HEK293 (cell line): ENCODE measurements at regions not wholly inside any gene's neighbourhood (a gene's known extent, or its start where the extent isn't known, plus 50 kb on each side); places are given as distances from the start of the nearest gene placed in this dataset.

Source experiments
- CTCF ChIA-PET: fragments of 350-600 bp; formaldehyde crosslinking; extraction: SDS; loops from one replicate; lab custom pipeline; 2021; ENCODE audit warnings: antibody characterized with exemption; lab: Yijun Ruan, JAX
- POLR2A ChIA-PET: fragments of 300-600 bp; formaldehyde crosslinking; extraction: SDS; loops from one replicate; lab custom pipeline; 2020; ENCODE audit warnings: antibody characterized with exemption, inconsistent platforms; lab: Yijun Ruan, JAX
- H3K27ac ChIP-seq: fragments of 200-500 bp; sonication (Bioruptor generic); 2 replicates; pipeline ENCODE4 v1.5.1; 2014; ENCODE audit warnings: low read depth, low read length, control low read depth, inconsistent platforms; ENCODE audit errors: extremely low read depth
- H3K36me3 ChIP-seq, 2 experiments: fragments of 200-500 bp in 1 of 2; sonication (Bioruptor generic) in 1 of 2; 1 replicate in 1 of 2; 2 replicates in 1 of 2; pipeline ENCODE4 v1.5.1; 2014 to 2017; ENCODE audit warnings: inconsistent platforms in 2 of 2, low read length in 2 of 2; ENCODE audit not compliant: control insufficient read depth in 2 of 2, insufficient read depth in 1 of 2
- H3K4me1 ChIP-seq: fragments of 200-500 bp; sonication (Bioruptor generic); 2 replicates; pipeline ENCODE4 v1.5.1; 2014; ENCODE audit warnings: mild to moderate bottlenecking, low read length, inconsistent platforms; ENCODE audit not compliant: control insufficient read depth, insufficient read depth
- H3K4me3 ChIP-seq: 2 replicates; pipeline ENCODE4 v1.5.1; 2011; ENCODE audit warnings: low read depth, mild to moderate bottlenecking, control low read depth, low read length, moderate library complexity
- H3K9me3 ChIP-seq: fragments of 200-500 bp; sonication (Bioruptor generic); 2 replicates; pipeline ENCODE4 v1.5.1; 2014; ENCODE audit warnings: low read depth, low read length, inconsistent platforms; ENCODE audit not compliant: control insufficient read depth, insufficient read depth
- HOXA7 ChIP-seq: sonication (generic); formaldehyde crosslinking; IDR thresholded peaks from 2 replicates; pipeline ENCODE4 v1.8.1; 2022; ENCODE audit warnings: missing genetic modification reagents, borderline replicate concordance
- KLF8 ChIP-seq: fragments of 450-650 bp; formaldehyde crosslinking; IDR thresholded peaks from 2 replicates; pipeline ENCODE4 v1.5.1; 2016; ENCODE audit warnings: missing biosample characterization, missing genetic modification characterization
- PBX3 ChIP-seq: sonication (generic); formaldehyde crosslinking; IDR thresholded peaks from 2 replicates; pipeline ENCODE4 v1.8.1; 2022; ENCODE audit warnings: mild to moderate bottlenecking, moderate library complexity, missing genetic modification reagents
- PRDM6 ChIP-seq: fragments of 450-650 bp; formaldehyde crosslinking; IDR thresholded peaks from 2 replicates; pipeline ENCODE4 v1.5.1; 2017; ENCODE audit warnings: missing biosample characterization, missing genetic modification characterization
- TSHZ1 ChIP-seq: fragments of 450-650 bp; formaldehyde crosslinking; IDR thresholded peaks from 2 replicates; pipeline ENCODE4 v1.5.1; 2016; ENCODE audit warnings: missing biosample characterization, missing genetic modification characterization, borderline replicate concordance
- WT1 ChIP-seq: fragments of 450-650 bp; formaldehyde crosslinking; IDR thresholded peaks from 2 replicates; pipeline ENCODE4 v1.5.1; 2016; ENCODE audit warnings: missing biosample characterization, missing genetic modification characterization
- ZBTB6 ChIP-seq: fragments of 450-650 bp; formaldehyde crosslinking; IDR thresholded peaks from 2 replicates; pipeline ENCODE4 v1.5.1; 2017; ENCODE audit warnings: missing biosample characterization, missing genetic modification characterization
- ZFP69B ChIP-seq: fragments of 450-650 bp; formaldehyde crosslinking; IDR thresholded peaks from 2 replicates; pipeline ENCODE4 v1.5.1; 2016; ENCODE audit warnings: missing biosample characterization, missing genetic modification characterization
- ZNF10 ChIP-seq: fragments of 450-650 bp; formaldehyde crosslinking; IDR thresholded peaks from 2 replicates; pipeline ENCODE4 v1.5.1; 2017; ENCODE audit warnings: missing biosample characterization, missing genetic modification characterization
- ZNF148 ChIP-seq: fragments of 450-650 bp; formaldehyde crosslinking; IDR thresholded peaks from 2 replicates; pipeline ENCODE4 v1.5.0; 2017; ENCODE audit warnings: missing biosample characterization, missing genetic modification characterization, borderline replicate concordance
- ZNF214 ChIP-seq: fragments of 450-650 bp; formaldehyde crosslinking; IDR thresholded peaks from 2 replicates; pipeline ENCODE4 v1.5.1; 2017; ENCODE audit warnings: missing biosample characterization, mild to moderate bottlenecking, missing genetic modification characterization, borderline replicate concordance
- ZNF24 ChIP-seq: fragments of 450-650 bp; formaldehyde crosslinking; IDR thresholded peaks from 2 replicates; pipeline ENCODE4 v1.5.1; 2016; ENCODE audit warnings: missing biosample characterization, missing genetic modification characterization
- ZNF266 ChIP-seq: fragments of 450-650 bp; formaldehyde crosslinking; IDR thresholded peaks from 2 replicates; pipeline ENCODE4 v1.5.1; 2016; ENCODE audit warnings: missing biosample characterization, missing genetic modification characterization, low read depth
- ZNF274 ChIP-seq, 2 experiments: fragments of 200-500 bp in 1 of 2; fragments of 450-650 bp in 1 of 2; sonication (Bioruptor generic) in 1 of 2; formaldehyde crosslinking in 1 of 2; IDR thresholded peaks; 2 replicates each; pipeline versions ENCODE4 v1.5.1 to v1.6.1; 2014 to 2016; ENCODE audit warnings: borderline replicate concordance in 1 of 2, inconsistent platforms in 1 of 2, low read length in 1 of 2, missing biosample characterization in 1 of 2, missing genetic modification characterization in 1 of 2
- ZNF335 ChIP-seq: fragments of 450-650 bp; formaldehyde crosslinking; conservative IDR thresholded peaks from 2 replicates; pipeline ENCODE4 v1.5.1; 2016; ENCODE audit warnings: missing biosample characterization, missing genetic modification characterization
- ZNF362 ChIP-seq: fragments of 450-650 bp; formaldehyde crosslinking; IDR thresholded peaks from 2 replicates; pipeline ENCODE4 v1.5.1; 2016; ENCODE audit warnings: missing biosample characterization, missing genetic modification characterization
- ZNF416 ChIP-seq: fragments of 450-650 bp; formaldehyde crosslinking; IDR thresholded peaks from 2 replicates; pipeline ENCODE4 v1.5.1; 2016; ENCODE audit warnings: missing biosample characterization, missing genetic modification characterization
- ZNF426 ChIP-seq: fragments of 450-650 bp; formaldehyde crosslinking; IDR thresholded peaks from 2 replicates; pipeline ENCODE4 v1.5.1; 2017; ENCODE audit warnings: missing biosample characterization, missing genetic modification characterization, mild to moderate bottlenecking, inconsistent platforms, moderate library complexity
- ZNF514 ChIP-seq: fragments of 450-650 bp; formaldehyde crosslinking; IDR thresholded peaks from 2 replicates; pipeline ENCODE4 v1.5.1; 2016; ENCODE audit warnings: missing biosample characterization, missing genetic modification characterization
- ZNF558 ChIP-seq: fragments of 450-650 bp; formaldehyde crosslinking; IDR thresholded peaks from 2 replicates; pipeline ENCODE4 v1.5.1; 2016; ENCODE audit warnings: missing biosample characterization, missing genetic modification characterization
- ZNF658 ChIP-seq: fragments of 450-650 bp; formaldehyde crosslinking; IDR thresholded peaks from 2 replicates; pipeline ENCODE4; 2016; ENCODE audit warnings: missing biosample characterization, missing genetic modification characterization
- ZNF677 ChIP-seq: fragments of 450-650 bp; IDR thresholded peaks from 2 replicates; pipeline ENCODE4 v1.5.0; 2018; ENCODE audit warnings: missing biosample characterization, mild to moderate bottlenecking, missing genetic modification characterization, moderate library complexity
- ZNF692 ChIP-seq: fragments of 450-650 bp; formaldehyde crosslinking; IDR thresholded peaks from 2 replicates; pipeline ENCODE4 v1.5.1; 2016; ENCODE audit warnings: missing biosample characterization, missing genetic modification characterization
- ZNF76 ChIP-seq: fragments of 450-650 bp; formaldehyde crosslinking; IDR thresholded peaks from 2 replicates; pipeline ENCODE4; 2016; ENCODE audit warnings: low read depth, missing biosample characterization, missing genetic modification characterization, borderline replicate concordance

GRCh38 chr4:170414961-170415360, 325.2 kb upstream of the AADAT start:
- Histone ChIP-seq H3K4me1 (no peaks in the 10 kb centered on the region), H3K36me3 (no peaks in the 10 kb centered on the region), H3K4me3 (no peak overlapping the region), H3K9me3 (no peaks in the 10 kb centered on the region), H3K27ac (no peak overlapping the region)
- TF ChIP-seq ZNF658 (tag by site-specific recombination): no peak
- TF ChIP-seq ZNF148 (tag by site-specific recombination): no peak
- TF ChIP-seq TSHZ1 (tag by site-specific recombination): no peak
- TF ChIP-seq ZNF214 (tag by site-specific recombination): no peak
- TF ChIP-seq ZNF76: no peak
- no peak for TF ChIP-seq WT1 (tag by site-specific recombination)
- TF ChIP-seq KLF8: no peak
- no peak for TF ChIP-seq ZNF426 (tag by site-specific recombination)
- no peak for TF ChIP-seq ZNF362
- no peak for TF ChIP-seq ZNF416 (tag by site-specific recombination)
- TF ChIP-seq ZNF677: no peak
- no peak for TF ChIP-seq ZNF335
- POLR2A ChIA-PET: no interaction called here
- CTCF ChIA-PET: no interaction called here

GRCh38 chr4:170414360-170414759, 324.6 kb upstream of the AADAT start:
- Histone ChIP-seq H3K36me3 (no peaks in the 10 kb centered on the region), H3K4me3 (no peak overlapping the region), H3K27ac (no peak overlapping the region), H3K9me3 (no peaks in the 10 kb centered on the region), H3K4me1 (no peaks in the 10 kb centered on the region)
- ChIA-PET POLR2A (no interaction called here), CTCF (no interaction called here)
- TF ChIP-seq ZNF692 (tag by site-specific recombination) (no peak), PBX3 (CRISPR knock-in tag) (no peak), ZBTB6 (no peak), ZNF10 (no peak), ZNF558 (no peak), HOXA7 (CRISPR knock-in tag) (no peak), PRDM6 (no peak), ZFP69B (no peak), ZNF514 (tag by site-specific recombination) (no peak), ZNF266 (tag by site-specific recombination) (no peak), ZNF274 (IDR thresholded peaks at IDR 0.05; ENCODE audit: low read length) (no peak), ZNF274 (tag by site-specific recombination; IDR thresholded peaks at IDR 0.05; ENCODE audit: borderline replicate concordance) (no peak), ZNF24 (tag by site-specific recombination) (no peak)
